Activated CD4-positive, alpha-beta T cell treated with anti-CD3 and anti-CD28 coated beads, Interleukin-2, amount 10 ng/mL, durations not matched to agents 24 days and 14 days (primary cell): ENCODE measurements at regions not wholly inside any gene's neighbourhood (a gene's known extent, or its start where the extent isn't known, plus 50 kb on each side); places are given as distances from the start of the nearest gene placed in this dataset.

Source experiments
- DNase-seq: peaks from one replicate; pipeline ENCODE4 v3.0.0; 2022
- H3K27ac Mint-ChIP-seq: one replicate; pipeline ENCODE4 v1.8.0; 2022; ENCODE audit warnings: mild to moderate bottlenecking, mixed read lengths
- H3K27me3 Mint-ChIP-seq: one replicate; pipeline ENCODE4 v1.8.0; 2022; ENCODE audit warnings: mixed read lengths
- H3K36me3 Mint-ChIP-seq: one replicate; pipeline ENCODE4 v1.8.0; 2022; ENCODE audit warnings: low read depth, mild to moderate bottlenecking, mixed read lengths
- H3K4me1 Mint-ChIP-seq: one replicate; pipeline ENCODE4 v1.8.0; 2021; ENCODE audit warnings: mixed read lengths
- H3K4me3 Mint-ChIP-seq: one replicate; pipeline ENCODE4 v1.8.0; 2022; ENCODE audit warnings: mild to moderate bottlenecking, moderate library complexity, mixed read lengths
- H3K9me3 Mint-ChIP-seq: one replicate; pipeline ENCODE4 v1.8.0; 2021; ENCODE audit warnings: mixed read lengths
- intact Hi-C: fragments of 100-400 bp; cut with micrococcal nuclease; formaldehyde crosslinking; loops from one replicate; pipeline ENCODE4 v1.15.1; 2023

- no peak for DNase-seq
- Mint-ChIP-seq H3K36me3 (no peaks in the 10 kb centered on the region), H3K27me3 (peaks cover 35% of the 10 kb centered on the region), H3K4me1 (peaks cover 9% of the 10 kb centered on the region), H3K4me3 (no peak overlapping the region), H3K27ac (no peak overlapping the region), H3K9me3 (no peaks in the 10 kb centered on the region)
- intact Hi-C loops: no loop called here
Observed at GRCh38 chr15:95834028-95834804, 496.3 kb upstream of the NR2F2 start.

- H3K27me3 Mint-ChIP-seq: peaks cover 23% of the 10 kb centered on the region
- DNase-seq: no peak
- no peaks in the 10 kb centered on the region for H3K9me3 Mint-ChIP-seq
- H3K27ac Mint-ChIP-seq: no peak overlapping the region
- intact Hi-C loops: no loop called here
- peaks cover 30% of the 10 kb centered on the region for H3K4me1 Mint-ChIP-seq
- no peak overlapping the region for H3K4me3 Mint-ChIP-seq
- peaks cover 3% of the 10 kb centered on the region for H3K36me3 Mint-ChIP-seq
Observed at GRCh38 chr15:95836536-95836935, 494.0 kb upstream of the NR2F2 start.

GRCh38 chr15:95837341-95838004 lies 493.0 kb upstream of the NR2F2 start:
- no peak for DNase-seq
- Mint-ChIP-seq H3K27me3 (peaks cover 17% of the 10 kb centered on the region), H3K9me3 (no peaks in the 10 kb centered on the region), H3K4me1 (peaks cover 30% of the 10 kb centered on the region), H3K36me3 (peaks cover 3% of the 10 kb centered on the region), H3K4me3 (no peak overlapping the region), H3K27ac (no peak overlapping the region)
- intact Hi-C loops: loop anchor here (2.0 kb wide), 1 partner anchor 41 kb away; no protein-coding TSS in a partner anchor

- H3K27ac Mint-ChIP-seq: peak overlapping the region; percentile 74
- H3K9me3 Mint-ChIP-seq: no peaks in the 10 kb centered on the region
- peaks cover 40% of the 10 kb centered on the region for H3K4me1 Mint-ChIP-seq
- peaks cover 3% of the 10 kb centered on the region for H3K36me3 Mint-ChIP-seq
- H3K27me3 Mint-ChIP-seq: peaks cover 9% of the 10 kb centered on the region
- H3K4me3 Mint-ChIP-seq: peak overlapping the region; percentile 49
- peak; percentile 82 for DNase-seq
- intact Hi-C loops: loop anchor here (2.0 kb wide), 1 partner anchor 39 kb away; no protein-coding TSS in a partner anchor
Observed at GRCh38 chr15:95839367-95839782, 491.1 kb upstream of the NR2F2 start.

GRCh38 chr15:95840004-95840403 lies 490.5 kb upstream of the NR2F2 start:
- Mint-ChIP-seq H3K4me3 (peak overlapping the region; percentile 49), H3K27me3 (peaks cover 4% of the 10 kb centered on the region), H3K9me3 (no peaks in the 10 kb centered on the region), H3K27ac (peak overlapping the region; percentile 74), H3K4me1 (peaks cover 40% of the 10 kb centered on the region), H3K36me3 (peaks cover 3% of the 10 kb centered on the region)
- DNase-seq: no peak
- intact Hi-C loops: no loop called here

- H3K4me3 Mint-ChIP-seq: no peak overlapping the region
- H3K4me1 Mint-ChIP-seq: peaks cover 40% of the 10 kb centered on the region
- peak; percentile 55 for DNase-seq
- no peaks in the 10 kb centered on the region for H3K9me3 Mint-ChIP-seq
- H3K27me3 Mint-ChIP-seq: peaks cover 2% of the 10 kb centered on the region
- H3K27ac Mint-ChIP-seq: no peak overlapping the region
- peaks cover 3% of the 10 kb centered on the region for H3K36me3 Mint-ChIP-seq
- intact Hi-C loops: no loop called here
Observed at GRCh38 chr15:95840855-95841254, 489.6 kb upstream of the NR2F2 start.

GRCh38 chr15:95842576-95842975 lies 487.9 kb upstream of the NR2F2 start:
- Mint-ChIP-seq H3K27me3 (no peaks in the 10 kb centered on the region), H3K36me3 (peaks cover 3% of the 10 kb centered on the region), H3K4me1 (peaks cover 42% of the 10 kb centered on the region), H3K27ac (no peak overlapping the region), H3K4me3 (peak overlapping the region; percentile 4), H3K9me3 (no peaks in the 10 kb centered on the region)
- DNase-seq: no peak
- intact Hi-C loops: no loop called here

GRCh38 chr15:95843241-95843910 lies 487.1 kb upstream of the NR2F2 start:
- DNase-seq: no peak
- Mint-ChIP-seq H3K27ac (peak overlapping the region; percentile 3), H3K27me3 (peaks cover 2% of the 10 kb centered on the region), H3K9me3 (no peaks in the 10 kb centered on the region), H3K36me3 (peaks cover 3% of the 10 kb centered on the region), H3K4me1 (peaks cover 39% of the 10 kb centered on the region), H3K4me3 (no peak overlapping the region)
- intact Hi-C loops: no loop called here

GRCh38 chr15:95845862-95846515 lies 484.5 kb upstream of the NR2F2 start:
- H3K27me3 Mint-ChIP-seq: peaks cover 17% of the 10 kb centered on the region
- H3K4me3 Mint-ChIP-seq: no peak overlapping the region
- H3K36me3 Mint-ChIP-seq: no peaks in the 10 kb centered on the region
- DNase-seq: no peak
- H3K27ac Mint-ChIP-seq: no peak overlapping the region
- intact Hi-C loops: no loop called here
- peaks cover 8% of the 10 kb centered on the region for H3K9me3 Mint-ChIP-seq
- peaks cover 15% of the 10 kb centered on the region for H3K4me1 Mint-ChIP-seq

GRCh38 chr15:95848126-95848525 lies 482.4 kb upstream of the NR2F2 start:
- Mint-ChIP-seq H3K36me3 (no peaks in the 10 kb centered on the region), H3K27me3 (peaks cover 23% of the 10 kb centered on the region), H3K4me1 (peaks cover 5% of the 10 kb centered on the region), H3K9me3 (peaks cover 8% of the 10 kb centered on the region), H3K4me3 (no peak overlapping the region), H3K27ac (no peak overlapping the region)
- intact Hi-C loops: no loop called here
- DNase-seq: no peak

GRCh38 chr15:95850837-95851236 lies 479.7 kb upstream of the NR2F2 start:
- no peak overlapping the region for H3K27ac Mint-ChIP-seq
- H3K4me3 Mint-ChIP-seq: no peak overlapping the region
- H3K27me3 Mint-ChIP-seq: peaks cover 39% of the 10 kb centered on the region
- intact Hi-C loops: no loop called here
- no peaks in the 10 kb centered on the region for H3K36me3 Mint-ChIP-seq
- H3K9me3 Mint-ChIP-seq: peaks cover 8% of the 10 kb centered on the region
- H3K4me1 Mint-ChIP-seq: peaks cover 2% of the 10 kb centered on the region
- no peak for DNase-seq

GRCh38 chr15:95853350-95853749 lies 477.1 kb upstream of the NR2F2 start:
- Mint-ChIP-seq H3K27me3 (peaks cover 58% of the 10 kb centered on the region), H3K4me1 (no peaks in the 10 kb centered on the region), H3K9me3 (peaks cover 16% of the 10 kb centered on the region), H3K27ac (no peak overlapping the region), H3K36me3 (no peaks in the 10 kb centered on the region), H3K4me3 (no peak overlapping the region)
- DNase-seq: no peak
- intact Hi-C loops: no loop called here

GRCh38 chr15:95857124-95857757 lies 473.3 kb upstream of the NR2F2 start:
- Mint-ChIP-seq H3K4me1 (no peaks in the 10 kb centered on the region), H3K27ac (no peak overlapping the region), H3K27me3 (peaks cover 71% of the 10 kb centered on the region), H3K36me3 (no peaks in the 10 kb centered on the region), H3K9me3 (peaks cover 12% of the 10 kb centered on the region), H3K4me3 (no peak overlapping the region)
- DNase-seq: no peak
- intact Hi-C loops: no loop called here
